Activated naive CD8-positive, alpha-beta T cell treated with anti-CD3 and anti-CD28 coated beads, Interleukin-2, amount 10 ng/mL, durations not matched to agents 7 days and 5 days (primary cell): ENCODE measurements at regions not wholly inside any gene's neighbourhood (a gene's known extent, or its start where the extent isn't known, plus 50 kb on each side); places are given as distances from the start of the nearest gene placed in this dataset.

Experiments used
- ATAC-seq: fragments of 150-1000 bp; cut with Tn5 transposase; one replicate; pipeline ENCODE4 v1.10.0; 2021; ENCODE audit warnings: low read depth, moderate library complexity
- POLR2A ChIA-PET: fragments of 350-600 bp; sonication (Branson Sonifier 250); formaldehyde crosslinking; loops from one replicate; lab custom pipeline; 2021; ENCODE audit warnings: antibody characterized with exemption; lab: Charles Lee
- DNase-seq: peaks from one replicate; pipeline ENCODE4 v3.0.0; 2021
- H3K27ac Mint-ChIP-seq: one replicate; pipeline ENCODE4 v1.8.0; 2022; ENCODE audit warnings: mild to moderate bottlenecking, mixed read lengths
- H3K27me3 Mint-ChIP-seq: one replicate; pipeline ENCODE4 v1.8.0; 2022; ENCODE audit warnings: mild to moderate bottlenecking, moderate library complexity, mixed read lengths
- H3K36me3 Mint-ChIP-seq: one replicate; pipeline ENCODE4 v1.8.0; 2021; ENCODE audit warnings: mild to moderate bottlenecking, mixed read lengths
- H3K4me1 Mint-ChIP-seq: one replicate; pipeline ENCODE4 v1.8.0; 2021; ENCODE audit warnings: mixed read lengths
- H3K4me3 Mint-ChIP-seq: one replicate; pipeline ENCODE4 v1.8.0; 2022; ENCODE audit warnings: mild to moderate bottlenecking, moderate library complexity, mixed read lengths
- H3K9me3 Mint-ChIP-seq: one replicate; pipeline ENCODE4 v1.8.0; 2021; ENCODE audit warnings: mixed read lengths

DNA sequence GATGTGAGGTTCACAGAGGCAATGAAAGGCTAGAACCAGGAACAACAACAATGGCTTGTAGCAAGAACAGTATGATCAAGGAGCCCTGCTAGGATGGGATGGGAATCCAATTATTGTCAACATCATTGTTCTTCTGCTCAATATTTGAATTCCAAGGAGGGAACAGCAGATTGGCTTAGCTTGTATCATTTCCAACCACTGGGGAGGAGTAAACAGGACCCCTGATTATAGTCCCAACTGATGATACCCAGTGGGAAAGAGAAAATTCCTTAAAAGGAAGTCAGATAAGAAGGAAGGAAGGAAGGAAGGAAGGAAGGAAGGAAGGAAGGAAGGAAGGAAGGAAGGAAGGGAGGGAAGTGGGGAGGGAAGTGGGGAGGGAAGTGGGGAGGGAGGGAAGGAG, 69.5 kb upstream of the ZC3H12C start:
- Mint-ChIP-seq H3K4me1 (no peaks in the 10 kb centered on the region), H3K36me3 (no peaks in the 10 kb centered on the region), H3K27me3 (peaks cover 1% of the 10 kb centered on the region), H3K27ac (no peak overlapping the region), H3K4me3 (no peak overlapping the region), H3K9me3 (peaks cover 5% of the 10 kb centered on the region)
- POLR2A ChIA-PET, result no interaction called here
- DNase-seq (no peak), ATAC-seq (no peak)

DNA sequence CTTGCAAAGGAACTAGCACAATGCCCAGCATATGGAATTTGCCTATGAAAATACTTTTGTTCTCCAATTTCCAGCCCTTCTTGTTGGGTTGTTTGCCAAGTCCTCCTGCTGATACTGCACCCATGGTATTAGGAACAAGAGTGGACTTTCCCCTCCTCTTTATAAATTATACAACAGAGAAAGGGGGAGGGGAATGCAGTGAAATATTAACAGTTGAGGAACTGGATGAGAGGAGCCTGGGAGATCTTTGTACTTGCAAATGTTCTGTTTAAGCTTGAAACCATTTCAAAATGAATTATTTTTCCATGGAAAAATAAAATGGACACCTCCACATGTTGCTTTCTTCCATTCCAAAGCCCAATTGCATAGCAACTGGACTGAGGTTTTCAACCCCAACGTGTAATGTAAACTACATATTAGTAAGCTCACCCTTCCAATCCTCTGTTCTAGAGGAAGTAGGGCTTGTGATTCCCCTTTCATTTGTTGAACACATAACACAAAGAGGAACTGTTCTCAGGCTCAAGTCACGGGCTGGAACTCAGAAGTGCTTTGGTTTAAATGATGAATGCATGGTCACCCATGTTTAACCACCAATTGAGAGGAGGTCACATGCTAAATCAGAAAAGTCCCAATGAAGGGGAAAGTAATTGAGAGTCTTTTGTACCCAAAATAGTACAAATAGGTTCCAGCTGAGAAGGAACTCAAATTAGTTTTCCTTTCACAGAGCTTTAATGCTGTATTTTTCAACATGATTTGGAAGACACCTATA, 66.2 kb upstream of the ZC3H12C start:
- ATAC-seq (no peak), DNase-seq (no peak)
- Mint-ChIP-seq H3K9me3 (peaks cover 5% of the 10 kb centered on the region), H3K36me3 (no peaks in the 10 kb centered on the region), H3K4me1 (no peaks in the 10 kb centered on the region), H3K4me3 (no peak overlapping the region), H3K27ac (no peak overlapping the region), H3K27me3 (no peaks in the 10 kb centered on the region)
- POLR2A ChIA-PET, result no interaction called here

DNA sequence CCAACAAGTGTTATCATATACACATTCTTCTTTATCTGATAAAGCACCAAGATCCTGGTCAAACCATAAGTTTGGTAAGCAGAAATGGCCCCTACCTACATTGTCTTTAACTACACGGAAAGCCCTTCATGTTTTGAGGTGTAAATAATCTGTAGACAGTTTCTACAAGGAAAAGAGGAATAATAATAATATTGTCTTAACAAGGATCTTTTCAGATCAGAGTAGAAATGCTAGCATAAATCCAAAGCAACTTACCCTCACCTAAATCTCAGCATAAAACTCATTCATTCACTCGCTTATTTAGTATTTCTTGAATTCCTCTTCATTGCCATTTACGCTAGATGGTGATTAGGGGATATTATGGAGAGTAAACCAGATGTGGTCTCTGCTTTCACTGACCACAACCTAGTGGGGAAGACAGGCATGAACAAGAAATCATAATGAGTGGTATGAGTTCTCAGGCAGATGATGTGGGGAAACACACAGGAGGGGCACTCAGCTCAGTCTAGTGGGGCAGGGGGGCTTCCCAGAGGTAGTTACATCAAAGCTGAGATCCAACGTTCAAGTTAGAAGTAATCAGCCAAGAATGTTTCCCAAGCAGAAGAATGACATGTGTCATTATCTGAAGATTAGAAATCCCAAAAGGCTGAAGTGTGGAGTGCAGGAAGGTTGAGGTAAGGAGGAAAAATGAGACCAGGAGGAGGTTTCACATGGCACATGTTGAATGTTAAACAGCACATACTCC, 65.4 kb upstream of the ZC3H12C start:
- POLR2A ChIA-PET, result no interaction called here
- H3K27ac Mint-ChIP-seq, result no peak overlapping the region
- H3K4me1 Mint-ChIP-seq, result no peaks in the 10 kb centered on the region
- H3K36me3 Mint-ChIP-seq, result no peaks in the 10 kb centered on the region
- peaks cover 5% of the 10 kb centered on the region for H3K9me3 Mint-ChIP-seq
- DNase-seq, result no peak
- H3K4me3 Mint-ChIP-seq, result no peak overlapping the region
- no peak for ATAC-seq
- H3K27me3 Mint-ChIP-seq, result no peaks in the 10 kb centered on the region

DNA sequence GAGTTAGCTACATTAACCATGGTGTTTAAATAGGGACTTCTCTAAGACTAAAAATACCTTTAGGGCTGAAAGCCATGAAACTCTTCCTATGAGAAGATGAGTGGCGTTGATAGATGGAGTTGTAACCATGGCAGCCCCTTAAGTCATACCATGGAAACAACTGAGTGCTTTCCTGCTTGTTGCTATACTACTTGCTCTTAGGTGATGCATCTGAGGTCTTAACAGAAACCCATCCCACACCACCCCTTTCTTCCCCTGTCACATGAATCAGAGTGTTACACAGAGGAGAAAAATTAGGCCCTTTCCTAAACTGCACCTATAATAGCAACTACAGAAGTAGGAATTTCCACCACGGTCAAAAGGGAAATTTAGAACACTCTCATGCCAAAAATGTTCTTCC, 64.3 kb upstream of the ZC3H12C start:
- Mint-ChIP-seq H3K9me3 (peaks cover 1% of the 10 kb centered on the region), H3K27ac (no peak overlapping the region), H3K36me3 (no peaks in the 10 kb centered on the region), H3K27me3 (no peaks in the 10 kb centered on the region), H3K4me3 (no peak overlapping the region), H3K4me1 (no peaks in the 10 kb centered on the region)
- DNase-seq (no peak), ATAC-seq (no peak)
- POLR2A ChIA-PET, result no interaction called here

DNA sequence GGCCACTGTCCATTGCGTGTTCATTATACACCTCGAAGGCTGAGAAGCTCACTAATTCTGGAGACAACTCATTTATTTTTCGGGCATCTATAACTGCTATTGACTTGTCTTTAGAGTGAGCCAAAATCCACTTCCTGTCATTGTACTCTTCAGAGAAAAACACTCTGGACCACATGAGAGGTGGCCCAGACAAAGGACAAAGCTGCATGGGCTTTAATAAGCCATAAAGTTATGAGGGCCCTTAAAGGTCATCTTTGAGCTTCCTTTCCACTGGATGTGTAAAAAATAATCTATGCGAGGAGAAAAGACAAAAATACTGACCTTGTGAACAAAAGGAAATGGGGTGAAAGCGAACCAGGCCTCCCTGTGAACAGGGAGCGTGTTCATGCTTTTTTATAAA, 63.5 kb upstream of the ZC3H12C start:
- ATAC-seq, result no peak
- no peaks in the 10 kb centered on the region for H3K27me3 Mint-ChIP-seq
- no peak for DNase-seq
- no peaks in the 10 kb centered on the region for H3K9me3 Mint-ChIP-seq
- H3K4me3 Mint-ChIP-seq, result no peak overlapping the region
- no peaks in the 10 kb centered on the region for H3K36me3 Mint-ChIP-seq
- H3K4me1 Mint-ChIP-seq, result no peaks in the 10 kb centered on the region
- POLR2A ChIA-PET, result no interaction called here
- H3K27ac Mint-ChIP-seq, result no peak overlapping the region

DNA sequence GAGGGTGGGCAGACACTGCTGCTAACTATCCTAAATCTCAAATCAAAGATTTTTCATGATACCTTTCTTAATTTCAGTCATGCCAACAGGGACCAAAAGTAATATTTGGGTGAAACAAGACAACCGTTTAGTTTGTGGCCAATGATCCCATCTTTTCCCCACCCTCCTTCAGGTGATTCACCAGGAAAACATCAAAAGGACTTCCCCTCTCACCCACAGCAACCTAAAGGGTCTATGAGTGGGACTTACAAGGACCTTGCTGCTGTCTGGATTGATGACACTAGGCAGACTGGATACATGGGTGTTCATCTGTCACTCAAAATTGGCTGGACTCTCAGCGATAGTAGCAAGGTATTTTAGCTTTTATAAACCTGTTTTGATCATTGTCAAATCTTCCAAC, 62.0 kb upstream of the ZC3H12C start:
- Mint-ChIP-seq H3K27me3 (no peaks in the 10 kb centered on the region), H3K36me3 (no peaks in the 10 kb centered on the region), H3K9me3 (no peaks in the 10 kb centered on the region), H3K27ac (no peak overlapping the region), H3K4me1 (no peaks in the 10 kb centered on the region), H3K4me3 (no peak overlapping the region)
- ATAC-seq (no peak), DNase-seq (no peak)
- POLR2A ChIA-PET, result no interaction called here

DNA sequence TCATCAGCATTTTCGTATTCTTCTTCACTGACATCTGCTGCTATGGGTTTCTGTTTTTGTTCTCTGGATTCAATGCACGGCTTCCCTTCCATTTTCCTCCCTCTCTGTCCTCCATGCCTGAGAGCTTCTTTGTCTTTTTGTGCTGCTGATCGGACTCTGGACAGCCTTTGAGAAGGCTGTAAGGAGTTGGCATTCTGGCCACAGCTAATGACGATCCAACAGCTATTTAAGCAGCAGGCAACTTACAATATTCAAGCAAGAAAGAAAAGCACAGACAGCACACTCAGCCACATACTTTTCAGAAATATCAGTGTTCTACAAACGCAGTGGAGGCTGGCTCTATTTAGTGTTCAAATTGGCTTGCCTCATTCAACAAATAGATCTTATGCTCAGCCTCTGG, 60.9 kb upstream of the ZC3H12C start:
- DNase-seq, result no peak
- Mint-ChIP-seq H3K9me3 (no peaks in the 10 kb centered on the region), H3K36me3 (no peaks in the 10 kb centered on the region), H3K27me3 (no peaks in the 10 kb centered on the region), H3K4me1 (no peaks in the 10 kb centered on the region), H3K4me3 (no peak overlapping the region), H3K27ac (no peak overlapping the region)
- no peak for ATAC-seq
- POLR2A ChIA-PET, result no interaction called here

DNA sequence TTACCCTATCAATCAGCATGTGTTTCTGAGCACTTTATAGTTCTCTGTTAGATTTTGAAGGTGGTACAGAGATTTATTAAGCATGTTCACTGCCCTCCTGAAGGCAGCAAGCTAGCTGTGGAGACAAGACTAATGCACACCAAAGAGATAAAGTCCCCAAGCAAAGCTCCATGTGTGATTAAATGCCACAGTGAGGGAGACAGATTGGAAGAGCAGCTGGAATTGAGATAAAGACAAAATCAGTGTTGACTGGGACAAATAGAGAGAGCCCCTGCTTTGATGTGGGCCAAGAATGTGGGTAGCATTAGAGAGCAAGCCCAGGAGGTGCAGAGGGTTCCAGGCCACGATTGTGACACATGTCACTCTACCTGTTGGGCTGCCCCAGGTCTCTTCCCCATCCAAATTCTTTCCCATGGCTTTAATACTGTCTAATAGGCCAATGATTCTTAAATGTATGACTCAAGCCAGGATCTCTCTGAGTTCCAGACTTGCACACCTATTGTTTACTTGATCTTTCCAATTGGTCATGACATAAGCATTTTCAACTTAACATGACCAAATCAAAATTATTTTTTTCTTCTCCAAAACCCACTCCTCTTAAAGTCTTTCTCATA, 60.1 kb upstream of the ZC3H12C start:
- H3K27ac Mint-ChIP-seq, result no peak overlapping the region
- no peaks in the 10 kb centered on the region for H3K36me3 Mint-ChIP-seq
- H3K27me3 Mint-ChIP-seq, result peaks cover 1% of the 10 kb centered on the region

DNA sequence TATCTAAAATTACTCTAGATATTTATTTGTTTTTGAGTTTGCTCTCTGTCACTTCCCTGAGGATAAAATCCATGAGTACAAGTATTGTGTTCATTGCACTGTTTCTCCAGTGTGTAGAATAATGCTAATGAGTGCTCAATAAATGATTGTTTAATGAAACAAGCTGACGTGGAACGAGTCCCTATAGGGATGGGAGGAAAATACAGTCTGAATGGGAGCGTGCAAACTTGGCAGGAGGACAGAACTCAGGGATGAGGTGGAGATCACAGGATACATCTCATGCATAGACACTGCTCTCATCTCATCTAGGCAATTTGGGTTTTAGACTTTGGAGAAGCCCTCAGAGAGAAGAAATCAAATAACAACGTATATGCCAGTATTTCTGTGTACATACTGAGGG, 58.4 kb upstream of the ZC3H12C start:
- POLR2A ChIA-PET, result no interaction called here
- H3K4me1 Mint-ChIP-seq, result no peaks in the 10 kb centered on the region
- peaks cover 6% of the 10 kb centered on the region for H3K27me3 Mint-ChIP-seq
- no peak overlapping the region for H3K27ac Mint-ChIP-seq
- no peaks in the 10 kb centered on the region for H3K36me3 Mint-ChIP-seq
- no peaks in the 10 kb centered on the region for H3K9me3 Mint-ChIP-seq
- DNase-seq (no peak), ATAC-seq (no peak)
- no peak overlapping the region for H3K4me3 Mint-ChIP-seq

More for the DNA sequence above, 60.1 kb upstream of the ZC3H12C start:
- POLR2A ChIA-PET, result no interaction called here
- no peak overlapping the region for H3K4me3 Mint-ChIP-seq
- no peak for DNase-seq
- H3K4me1 Mint-ChIP-seq, result no peaks in the 10 kb centered on the region
- no peaks in the 10 kb centered on the region for H3K9me3 Mint-ChIP-seq
- ATAC-seq, result no peak

DNA sequence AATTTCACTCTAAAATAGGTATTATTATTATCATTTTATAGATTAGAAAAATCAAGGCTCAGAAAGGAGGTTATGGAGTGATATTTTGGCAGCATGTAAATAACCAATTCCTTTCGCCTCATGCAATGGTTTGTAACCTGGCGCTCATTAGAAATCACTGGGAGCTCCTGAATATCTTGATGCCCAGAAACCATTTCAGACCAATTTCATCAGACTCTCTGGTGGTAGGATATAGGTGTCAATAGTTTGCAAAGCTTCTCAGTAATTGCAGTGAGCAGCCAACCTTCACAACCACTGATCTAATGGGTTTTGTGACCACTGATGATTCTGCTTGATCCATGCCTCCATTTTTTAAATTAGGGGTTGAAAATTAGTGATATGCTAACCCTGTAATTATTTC, 57.8 kb upstream of the ZC3H12C start:
- H3K9me3 Mint-ChIP-seq, result no peaks in the 10 kb centered on the region
- H3K36me3 Mint-ChIP-seq, result no peaks in the 10 kb centered on the region
- peaks cover 6% of the 10 kb centered on the region for H3K27me3 Mint-ChIP-seq
- POLR2A ChIA-PET, result no interaction called here
- DNase-seq (no peak), ATAC-seq (no peak)
- H3K4me1 Mint-ChIP-seq, result no peaks in the 10 kb centered on the region
- no peak overlapping the region for H3K4me3 Mint-ChIP-seq
- H3K27ac Mint-ChIP-seq, result no peak overlapping the region

DNA sequence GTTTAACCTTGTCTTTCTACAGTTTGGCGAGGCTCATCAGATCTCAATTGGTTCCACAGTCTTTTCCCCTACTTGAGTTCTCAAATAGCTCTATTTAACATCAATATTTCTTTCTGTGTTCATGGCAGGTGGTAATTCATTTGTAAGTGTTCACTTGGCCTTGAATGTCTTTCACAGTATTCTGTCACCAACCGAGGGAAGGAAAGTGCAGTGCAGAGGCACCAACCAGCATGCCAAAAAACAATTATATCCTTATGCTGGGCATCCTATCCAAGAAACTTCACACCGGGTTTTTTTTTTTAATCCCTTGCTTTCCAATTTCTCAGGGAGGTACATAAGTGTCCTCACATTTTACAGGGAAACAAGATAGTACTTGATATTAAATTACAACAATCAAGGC, 55.0 kb upstream of the ZC3H12C start:
- Mint-ChIP-seq H3K4me1 (no peaks in the 10 kb centered on the region), H3K36me3 (no peaks in the 10 kb centered on the region), H3K27ac (no peak overlapping the region), H3K9me3 (no peaks in the 10 kb centered on the region), H3K4me3 (no peak overlapping the region), H3K27me3 (peaks cover 6% of the 10 kb centered on the region)
- POLR2A ChIA-PET, result no interaction called here
- DNase-seq, result no peak
- no peak for ATAC-seq
